ENCODE measurements at regions not wholly inside any gene's neighbourhood (a gene's known extent, or its start where the extent isn't known, plus 50 kb on each side); places are given as distances from the start of the nearest gene placed in this dataset.

- Mint-ChIP-seq H3K36me3 (ENCODE audit: low read depth) (peaks cover 5% of the 10 kb centered on the region), H3K4me1 (no peaks in the 10 kb centered on the region), H3K27ac (no peak overlapping the region), H3K9me3 (peaks cover 13% of the 10 kb centered on the region), H3K4me3 (no peak overlapping the region), H3K27me3 (ENCODE audit: low read depth) (no peaks in the 10 kb centered on the region)
- no peak for TF ChIP-seq CTCF (IDR thresholded peaks at IDR 0.05; ENCODE audit: unreplicated experiment in 3 of 3)
Observed at GRCh38 chr1:72483846-72484357, 201.6 kb upstream of the NEGR1 start.

GRCh38 chr1:72482736-72483413 is 200.5 kb upstream of the NEGR1 start:
- Mint-ChIP-seq H3K36me3 (ENCODE audit: low read depth) (peaks cover 5% of the 10 kb centered on the region), H3K9me3 (peaks cover 15% of the 10 kb centered on the region), H3K4me1 (no peaks in the 10 kb centered on the region), H3K27ac (no peak overlapping the region), H3K4me3 (no peak overlapping the region), H3K27me3 (ENCODE audit: low read depth) (no peaks in the 10 kb centered on the region)
- no peak for TF ChIP-seq CTCF (IDR thresholded peaks at IDR 0.05; ENCODE audit: unreplicated experiment in 3 of 3)

GRCh38 chr1:72481420-72481970 is 199.2 kb upstream of the NEGR1 start:
- no peaks in the 10 kb centered on the region for H3K4me1 Mint-ChIP-seq
- H3K9me3 Mint-ChIP-seq: peaks cover 15% of the 10 kb centered on the region
- peaks cover 5% of the 10 kb centered on the region for H3K36me3 Mint-ChIP-seq (ENCODE audit: low read depth)
- H3K27me3 Mint-ChIP-seq (ENCODE audit: low read depth): no peaks in the 10 kb centered on the region
- H3K4me3 Mint-ChIP-seq: no peak overlapping the region
- no peak overlapping the region for H3K27ac Mint-ChIP-seq
- TF ChIP-seq CTCF (IDR thresholded peaks at IDR 0.05; ENCODE audit: unreplicated experiment in 3 of 3): no peak

GRCh38 chr1:72466376-72466775 is 184.0 kb upstream of the NEGR1 start:
- Mint-ChIP-seq H3K9me3 (no peaks in the 10 kb centered on the region), H3K4me3 (no peak overlapping the region), H3K27ac (no peak overlapping the region), H3K4me1 (peaks cover 12% of the 10 kb centered on the region), H3K36me3 (ENCODE audit: low read depth) (no peaks in the 10 kb centered on the region), H3K27me3 (ENCODE audit: low read depth) (peaks cover 4% of the 10 kb centered on the region)
- TF ChIP-seq CTCF (IDR thresholded peaks at IDR 0.05; ENCODE audit: unreplicated experiment in 3 of 3): no peak

- Mint-ChIP-seq H3K27me3 (ENCODE audit: low read depth) (no peaks in the 10 kb centered on the region), H3K36me3 (ENCODE audit: low read depth) (no peaks in the 10 kb centered on the region), H3K9me3 (no peaks in the 10 kb centered on the region), H3K27ac (no peak overlapping the region), H3K4me1 (peaks cover 12% of the 10 kb centered on the region), H3K4me3 (no peak overlapping the region)
- no peak for TF ChIP-seq CTCF (IDR thresholded peaks at IDR 0.05; ENCODE audit: unreplicated experiment in 3 of 3)
Observed at GRCh38 chr1:72462186-72462905, 180.0 kb upstream of the NEGR1 start.

Data from nephron (organoid).